Neuronal stem cell (in vitro differentiated cells): ENCODE measurements at regions not wholly inside any gene's neighbourhood (a gene's known extent, or its start where the extent isn't known, plus 50 kb on each side); places are given as distances from the start of the nearest gene placed in this dataset.

Experiments used
- DNase-seq: peaks from one replicate; pipeline ENCODE4 v3.0.0-alpha.2; 2013; ENCODE audit warnings: low spot score
- H2AFZ ChIP-seq: one replicate; pipeline ENCODE4 v1.6.1; 2013; ENCODE audit warnings: mild to moderate bottlenecking, low read length, inconsistent platforms
- H2AK5ac ChIP-seq: 2 replicates; pipeline ENCODE4 v1.6.1; 2013; ENCODE audit warnings: low read depth, mild to moderate bottlenecking, inconsistent platforms, low read length, moderate library complexity, mixed read lengths
- H2BK120ac ChIP-seq: 2 replicates; pipeline ENCODE4 v1.6.1; 2013; ENCODE audit warnings: low read depth, mild to moderate bottlenecking, inconsistent platforms, low read length, moderate library complexity, mixed read lengths
- H2BK12ac ChIP-seq: one replicate; pipeline ENCODE4 v1.6.1; 2013; ENCODE audit warnings: low read length, inconsistent platforms
- H2BK15ac ChIP-seq: 2 replicates; pipeline ENCODE4 v1.6.1; 2013; ENCODE audit warnings: mild to moderate bottlenecking, low read length, inconsistent platforms, mixed read lengths
- H2BK5ac ChIP-seq: one replicate; pipeline ENCODE4 v1.6.1; 2013; ENCODE audit warnings: inconsistent platforms, mild to moderate bottlenecking, low read length, moderate library complexity
- H3K14ac ChIP-seq: one replicate; pipeline ENCODE4 v1.6.1; 2013; ENCODE audit warnings: low read length, inconsistent platforms
- H3K18ac ChIP-seq: 2 replicates; pipeline ENCODE4 v1.6.1; 2013; ENCODE audit warnings: low read length, inconsistent platforms
- H3K23ac ChIP-seq: 2 replicates; pipeline ENCODE4 v1.6.1; 2013; ENCODE audit warnings: low read depth, mild to moderate bottlenecking, mixed read lengths, low read length, inconsistent platforms; ENCODE audit not compliant: poor library complexity
- H3K27ac ChIP-seq: replicated peaks from 3 replicates; pipeline ENCODE4 v1.5.1; 2013; ENCODE audit warnings: low read length, inconsistent platforms
- H3K27me3 ChIP-seq, 3 experiments: 2 replicates each; pipeline ENCODE4 v1.6.1; 2013; ENCODE audit warnings: low read length in 3 of 3, mild to moderate bottlenecking in 2 of 3, inconsistent platforms in 1 of 3, low read depth in 1 of 3, mixed read lengths in 1 of 3, moderate library complexity in 1 of 3; ENCODE audit not compliant: control insufficient read depth in 3 of 3, insufficient read depth in 3 of 3
- H3K36me3 ChIP-seq, 2 donors: replicated peaks in 1 of 2; 2 replicates each; pipeline ENCODE4 v1.6.1; 2013; ENCODE audit warnings: low read length in 2 of 2; ENCODE audit not compliant: control insufficient read depth in 2 of 2, insufficient read depth in 2 of 2
- H3K4ac ChIP-seq: 2 replicates; pipeline ENCODE4 v1.6.1; 2013; ENCODE audit warnings: inconsistent platforms, mild to moderate bottlenecking, low read length, moderate library complexity
- H3K4me1 ChIP-seq, 2 donors: 1 replicate in 1 of 2; 2 replicates in 1 of 2; pipeline ENCODE4 v1.6.1; 2013; ENCODE audit warnings: low read length in 2 of 2, low read depth in 1 of 2; ENCODE audit not compliant: control insufficient read depth in 2 of 2, insufficient read depth in 1 of 2
- H3K4me2 ChIP-seq: one replicate; pipeline ENCODE4 v1.6.1; 2013; ENCODE audit warnings: mild to moderate bottlenecking, low read length, inconsistent platforms; ENCODE audit not compliant: insufficient read depth, poor library complexity, severe bottlenecking
- H3K4me3 ChIP-seq, 2 donors: 2 replicates each; pipeline ENCODE4 v1.5.1; 2013; ENCODE audit warnings: low read length in 2 of 2, mild to moderate bottlenecking in 2 of 2, inconsistent platforms in 1 of 2, moderate library complexity in 1 of 2
- H3K79me1 ChIP-seq: one replicate; pipeline ENCODE4 v1.6.1; 2013; ENCODE audit warnings: low read depth, mild to moderate bottlenecking, inconsistent platforms, low read length, moderate library complexity
- H3K9ac ChIP-seq: one replicate; pipeline ENCODE4 v1.6.1; 2013; ENCODE audit warnings: mild to moderate bottlenecking, low read depth, low read length, inconsistent platforms; ENCODE audit not compliant: poor library complexity
- H3K9me3 ChIP-seq, 2 donors: replicated peaks in 1 of 2; 2 replicates each; pipeline versions ENCODE3 to v1.6.1; 2013; ENCODE audit warnings: low read length in 2 of 2, mild to moderate bottlenecking in 2 of 2, inconsistent platforms in 1 of 2, low read depth in 1 of 2, mixed read lengths in 1 of 2, moderate library complexity in 1 of 2; ENCODE audit not compliant: control insufficient read depth in 2 of 2, insufficient read depth in 1 of 2
- H4K8ac ChIP-seq: one replicate; pipeline ENCODE4 v1.6.1; 2013; ENCODE audit warnings: low read depth, mild to moderate bottlenecking, inconsistent platforms, low read length, moderate library complexity
- H4K91ac ChIP-seq: one replicate; pipeline ENCODE4 v1.6.1; 2013; ENCODE audit warnings: low read length, low read depth, mild to moderate bottlenecking, inconsistent platforms; ENCODE audit not compliant: poor library complexity
- WGBS, 2 donors: extraction: QIAGEN DNeasy Blood & Tissue Kit; methylation state at CpG; one replicate each; pipeline ENCODE4 v1.1.7; 2013; ENCODE audit warnings: missing lambda C conversion rate in 2 of 2, mixed read lengths in 1 of 2; ENCODE audit not compliant: insufficient read length in 2 of 2, insufficient replicate concordance in 1 of 2; ENCODE audit errors: extremely low coverage in 2 of 2; 5-methylcytosine and 5-hydroxymethylcytosine counted together

DNA sequence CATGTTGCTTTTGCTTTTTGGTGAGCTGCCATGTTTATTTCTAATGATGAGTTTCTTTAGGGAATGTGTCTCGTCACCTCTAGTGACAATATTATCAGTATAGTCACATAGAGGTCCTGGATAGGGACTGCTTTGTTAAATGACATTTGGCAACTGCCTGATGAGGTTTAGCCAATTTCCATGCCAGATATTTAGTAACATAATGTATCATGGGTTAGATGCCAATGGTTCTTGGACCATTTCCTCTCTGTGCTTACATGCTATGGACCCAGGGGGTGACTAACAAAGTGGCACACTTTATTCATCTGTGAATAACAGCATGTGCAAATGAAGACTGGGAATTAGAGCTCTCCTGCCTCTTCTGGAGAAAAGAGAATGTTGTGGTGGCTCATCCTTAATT is 56.2 kb upstream of the RAB27B start:
- no peak for DNase-seq
- Histone ChIP-seq H2BK120ac (no peak overlapping the region), H3K27me3 (no peaks in the 10 kb centered on the region), H2BK15ac (no peak overlapping the region), H3K18ac (no peak overlapping the region), H3K36me3 (no peaks in the 10 kb centered on the region), H3K4ac (no peak overlapping the region), H4K8ac (no peak overlapping the region), H4K91ac (no peak overlapping the region), H2AK5ac (no peak overlapping the region), H2BK12ac (no peak overlapping the region), H3K14ac (no peak overlapping the region), H3K4me2 (no peak overlapping the region), H2AFZ (no peak overlapping the region), H3K27ac (no peak overlapping the region), H3K4me3 (no peak overlapping the region), H3K9me3 (no peaks in the 10 kb centered on the region), H3K23ac (no peak overlapping the region), H3K79me1 (no peaks in the 10 kb centered on the region), H2BK5ac (no peak overlapping the region), H3K4me1 (peaks cover 0 to 2% of the 10 kb centered on the region in 2 donors), H3K9ac (no peak overlapping the region)
- no CpG with 5 or more reads among the region's 1 CpG for WGBS, 2 donors

DNA sequence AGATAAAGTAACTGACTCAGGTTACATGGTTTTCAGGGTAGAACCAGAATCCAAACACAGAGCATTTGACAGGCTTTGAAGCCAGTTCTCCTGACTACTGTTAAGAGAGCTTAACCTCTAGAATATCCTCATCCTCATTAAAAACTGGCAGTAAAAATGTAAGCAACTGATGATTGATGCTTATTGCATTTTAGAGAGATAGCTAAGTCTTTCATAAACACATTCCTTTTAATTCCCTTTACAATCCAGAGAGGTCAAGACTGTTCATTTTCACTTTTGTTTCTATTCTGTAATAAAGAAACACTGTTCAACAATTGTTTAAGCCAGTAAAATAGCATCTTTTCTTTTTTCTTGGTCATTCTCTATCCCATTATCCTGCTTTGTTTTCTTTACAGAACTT is 53.9 kb upstream of the RAB27B start:
- H2AK5ac ChIP-seq = no peak overlapping the region
- no peak overlapping the region for H2AFZ ChIP-seq
- DNase-seq = no peak
- H4K91ac ChIP-seq = no peak overlapping the region
- H3K9ac ChIP-seq = no peak overlapping the region
- H3K4ac ChIP-seq = no peak overlapping the region
- H4K8ac ChIP-seq = no peak overlapping the region
- no peak overlapping the region for H3K18ac ChIP-seq
- no peak overlapping the region for H3K4me3 ChIP-seq
- no peaks in the 10 kb centered on the region for H3K36me3 ChIP-seq
- H3K4me1 ChIP-seq = peaks cover 0 to 2% of the 10 kb centered on the region in 2 donors
- H3K27me3 ChIP-seq = no peaks in the 10 kb centered on the region
- H2BK5ac ChIP-seq = no peak overlapping the region
- H3K9me3 ChIP-seq = no peaks in the 10 kb centered on the region
- H3K23ac ChIP-seq = no peak overlapping the region
- H3K79me1 ChIP-seq = no peaks in the 10 kb centered on the region
- H3K4me2 ChIP-seq = no peak overlapping the region
- no peak overlapping the region for H2BK120ac ChIP-seq
- H3K27ac ChIP-seq = no peak overlapping the region
- H2BK15ac ChIP-seq = no peak overlapping the region
- H2BK12ac ChIP-seq = no peak overlapping the region
- no peak overlapping the region for H3K14ac ChIP-seq

DNA sequence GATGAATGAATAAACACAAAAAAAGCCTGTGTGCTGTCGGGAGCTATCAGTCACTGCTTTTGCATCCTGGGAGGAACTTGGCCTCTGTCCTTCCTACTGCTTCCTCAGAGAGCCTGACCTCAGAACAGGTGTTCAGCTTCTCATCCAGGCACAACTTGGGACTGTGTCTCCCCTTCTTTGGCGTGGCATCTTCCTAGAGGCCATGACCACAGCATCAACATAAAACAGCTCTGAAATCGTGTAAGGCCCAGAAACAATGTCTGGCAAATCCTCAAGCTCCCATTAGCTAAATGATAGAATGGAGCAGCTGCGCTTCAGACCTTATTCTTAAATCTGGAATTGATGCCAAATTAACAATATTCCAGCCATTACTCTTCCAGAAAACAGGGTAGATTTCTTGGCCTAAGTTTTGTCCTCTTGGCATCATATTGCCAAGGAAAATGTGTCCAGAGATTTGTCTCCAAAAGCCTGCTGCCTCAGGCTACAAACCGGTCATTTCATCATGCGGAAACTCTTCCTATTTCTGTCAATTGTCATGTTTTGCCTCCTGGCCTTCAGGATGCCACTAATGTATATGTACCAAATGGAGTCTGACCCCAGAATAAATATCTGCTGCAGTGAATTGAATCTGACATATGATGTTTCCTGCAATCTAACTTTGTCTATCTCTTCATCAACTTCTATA is 53.2 kb upstream of the RAB27B start:
- Histone ChIP-seq H3K9ac (no peak overlapping the region), H2BK120ac (no peak overlapping the region), H3K36me3 (no peaks in the 10 kb centered on the region), H3K79me1 (no peaks in the 10 kb centered on the region), H3K27ac (no peak overlapping the region), H2BK15ac (no peak overlapping the region), H3K14ac (no peak overlapping the region), H4K8ac (no peak overlapping the region), H3K27me3 (no peaks in the 10 kb centered on the region), H2AFZ (no peak overlapping the region), H3K4me3 (no peak overlapping the region), H4K91ac (no peak overlapping the region), H3K4me2 (no peak overlapping the region), H3K18ac (peak overlapping the region; percentile 68), H3K9me3 (no peaks in the 10 kb centered on the region), H3K4me1 (peaks cover 0 to 2% of the 10 kb centered on the region in 2 donors), H3K4ac (no peak overlapping the region), H2AK5ac (no peak overlapping the region), H2BK12ac (no peak overlapping the region), H3K23ac (no peak overlapping the region), H2BK5ac (no peak overlapping the region)
- no peak for DNase-seq
- WGBS, 2 donors = no CpG with 5 or more reads among the region's 6 CpGs

DNA sequence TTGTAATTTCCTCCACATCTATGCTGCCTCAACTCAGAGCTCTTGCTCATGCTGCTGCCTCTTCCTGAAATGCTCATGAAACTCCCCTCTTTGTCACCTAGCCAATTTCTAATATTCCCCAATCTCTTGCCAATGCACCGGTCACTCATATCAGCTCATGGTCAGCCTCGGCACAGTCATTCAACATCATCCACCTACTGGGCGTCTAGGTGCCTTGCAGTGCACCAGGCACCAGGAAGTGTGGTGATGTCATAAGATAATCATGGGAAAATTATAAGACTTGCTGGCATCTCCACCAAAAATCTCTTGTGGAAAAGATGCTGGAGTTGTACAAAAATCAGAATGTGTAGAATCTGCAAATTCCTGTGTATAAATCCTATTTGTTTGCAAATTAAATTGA is 52.6 kb upstream of the RAB27B start:
- Histone ChIP-seq H2BK15ac (no peak overlapping the region), H2BK12ac (no peak overlapping the region), H3K4ac (no peak overlapping the region), H2BK120ac (no peak overlapping the region), H4K91ac (no peak overlapping the region), H3K4me1 (peaks cover 0 to 2% of the 10 kb centered on the region in 2 donors), H3K27me3 (no peaks in the 10 kb centered on the region), H2BK5ac (no peak overlapping the region), H3K23ac (no peak overlapping the region), H3K4me2 (no peak overlapping the region), H4K8ac (no peak overlapping the region), H3K9ac (no peak overlapping the region), H2AK5ac (no peak overlapping the region), H3K9me3 (no peaks in the 10 kb centered on the region), H3K4me3 (no peak overlapping the region), H2AFZ (no peak overlapping the region), H3K27ac (no peak overlapping the region), H3K14ac (no peak overlapping the region), H3K36me3 (no peaks in the 10 kb centered on the region), H3K18ac (no peak overlapping the region), H3K79me1 (no peaks in the 10 kb centered on the region)
- no CpG with 5 or more reads among the region's 3 CpGs for WGBS, 2 donors
- DNase-seq = no peak
